HG03565 (cell line): ENCODE measurements at regions not wholly inside any gene's neighbourhood (a gene's known extent, or its start where the extent isn't known, plus 50 kb on each side); places are given as distances from the start of the nearest gene placed in this dataset.
"Not testable (repeated sequence)": the region's sequence is repeated elsewhere in the genome, so short reads cannot be mapped to it uniquely, and the experiment has no call there.

Experiments used
- ATAC-seq: cut with Tn5 transposase; IDR thresholded peaks from one replicate; pipeline ENCODE4 v1.9.1; 2021; ENCODE audit warnings: mild to moderate bottlenecking, moderate library complexity; ENCODE audit not compliant: unreplicated experiment

DNA sequence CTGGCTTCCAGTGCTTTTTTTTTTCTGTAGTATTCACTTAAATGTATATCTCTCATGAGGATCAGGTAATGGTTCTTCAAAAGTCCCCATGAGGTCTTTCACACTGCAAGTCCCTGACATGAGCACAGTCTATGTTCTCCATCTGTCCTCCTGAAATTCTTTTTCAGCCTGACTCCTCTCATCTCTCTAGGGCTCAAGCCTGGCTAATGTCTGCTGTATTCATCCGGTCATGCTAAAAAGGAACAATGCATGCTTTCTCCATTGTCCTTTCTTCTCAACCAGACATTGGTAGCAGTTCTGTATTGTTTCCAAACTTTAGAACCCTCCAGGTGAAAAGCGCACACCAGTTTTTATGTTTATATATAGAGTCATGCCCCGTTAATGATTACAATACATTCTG is 368.3 kb upstream of the OLFM3 start:
- no peak for ATAC-seq

DNA sequence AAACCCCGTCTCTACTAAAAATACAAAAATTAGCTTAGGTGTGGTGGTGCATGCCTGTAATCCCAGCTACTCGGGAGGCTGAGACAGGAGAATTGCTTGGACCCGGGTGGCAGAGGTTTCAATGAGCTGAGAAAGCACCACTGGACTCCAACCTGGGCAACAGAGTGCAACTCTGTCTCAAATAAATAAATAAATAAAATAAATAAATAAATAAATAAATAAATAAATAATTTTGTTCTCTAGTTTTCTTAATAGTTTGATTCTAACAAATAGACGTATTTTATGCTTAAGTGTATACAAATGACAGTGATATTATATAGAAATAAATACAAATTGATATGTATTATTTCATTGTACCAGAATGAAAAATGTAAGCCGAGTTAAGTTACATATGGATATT is 339.9 kb upstream of the OLFM3 start:
- no peak for ATAC-seq

DNA sequence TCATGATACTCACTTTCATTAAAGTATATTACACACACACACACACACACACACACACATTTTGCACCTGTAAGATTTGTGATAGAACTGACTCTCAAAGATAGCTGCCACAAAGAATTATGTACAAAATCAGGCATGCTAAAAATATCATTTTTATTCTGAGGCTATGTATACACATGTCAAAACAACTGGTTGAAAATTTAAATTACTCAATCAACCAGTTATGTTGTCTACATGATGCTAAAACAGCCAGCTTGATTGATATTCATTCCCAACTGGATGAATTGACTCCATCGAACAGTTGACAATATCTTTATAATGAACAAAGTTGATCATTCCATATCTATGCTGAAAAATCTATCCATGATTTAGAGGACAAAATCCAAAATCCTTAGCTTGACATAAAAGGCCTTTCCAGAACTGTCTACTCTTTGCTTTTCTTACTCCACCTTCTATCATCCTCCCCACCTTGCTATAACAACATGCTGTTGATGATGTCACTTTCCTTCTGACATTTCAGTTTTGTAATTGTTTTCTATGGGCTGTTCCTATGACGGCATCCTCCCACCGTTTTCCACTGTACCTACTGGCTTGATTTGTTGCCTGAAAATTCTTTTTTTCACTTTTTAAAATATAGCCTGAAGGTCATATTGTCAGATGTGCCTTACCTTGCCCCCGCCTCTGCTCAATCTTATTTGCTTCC is 321.5 kb upstream of the OLFM3 start:
- ATAC-seq = no peak

DNA sequence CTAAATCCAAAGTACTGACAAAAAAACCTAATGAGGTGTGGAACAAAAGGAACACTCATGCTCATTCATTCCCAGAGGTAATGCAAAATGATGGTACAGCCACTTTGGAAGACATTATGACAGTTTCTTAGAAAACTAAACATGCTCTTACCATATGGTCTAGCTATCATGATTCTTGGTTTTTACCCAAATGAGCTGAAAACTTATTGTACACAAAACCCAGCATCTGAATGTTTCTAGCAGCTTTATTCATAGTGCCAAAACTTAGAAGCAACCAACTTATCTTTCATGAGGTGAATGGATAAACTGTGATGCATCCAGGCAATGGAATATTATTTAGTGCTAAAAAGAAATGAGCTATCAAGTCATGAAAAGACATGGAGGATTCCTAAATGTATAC is 318.4 kb upstream of the OLFM3 start:
- no peak for ATAC-seq

DNA sequence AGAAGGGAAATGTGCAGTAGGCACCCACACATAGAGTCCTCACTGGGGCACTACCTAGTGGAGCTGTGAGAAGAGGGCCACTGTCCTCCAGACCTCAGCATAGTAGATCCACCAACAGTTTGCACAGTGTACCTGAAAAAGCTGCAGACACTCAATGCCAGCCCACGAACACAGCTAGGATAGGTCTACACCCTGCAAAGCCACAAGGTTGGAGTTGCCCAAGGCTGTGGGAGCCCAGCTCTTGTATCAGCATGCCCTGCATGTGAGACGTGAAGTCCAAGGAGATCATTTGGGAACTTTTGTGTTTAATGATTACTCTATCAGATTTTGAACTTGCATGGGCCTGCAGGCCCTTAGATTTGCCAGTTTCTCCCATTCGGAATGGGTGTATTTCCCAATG is 299.4 kb upstream of the OLFM3 start:
- no peak for ATAC-seq

DNA sequence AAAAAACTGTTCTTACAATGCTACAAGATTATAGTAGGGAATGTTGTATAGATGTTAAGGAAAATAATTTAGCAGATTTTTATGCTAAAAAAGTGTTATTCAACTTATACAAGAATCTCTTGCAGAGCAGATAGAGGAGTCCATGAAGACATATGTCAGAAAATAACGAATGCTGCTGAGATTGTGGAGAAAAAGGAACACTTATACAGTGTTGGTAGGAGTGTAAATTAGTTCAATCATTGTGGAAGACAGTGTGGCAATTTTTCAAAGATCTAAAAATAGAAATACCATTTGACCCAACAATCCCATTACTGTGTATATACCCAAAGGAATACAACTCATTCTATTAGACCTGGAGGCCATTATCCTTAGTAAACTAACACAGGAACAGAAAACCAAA is 286.2 kb upstream of the OLFM3 start:
- ATAC-seq = no peak

DNA sequence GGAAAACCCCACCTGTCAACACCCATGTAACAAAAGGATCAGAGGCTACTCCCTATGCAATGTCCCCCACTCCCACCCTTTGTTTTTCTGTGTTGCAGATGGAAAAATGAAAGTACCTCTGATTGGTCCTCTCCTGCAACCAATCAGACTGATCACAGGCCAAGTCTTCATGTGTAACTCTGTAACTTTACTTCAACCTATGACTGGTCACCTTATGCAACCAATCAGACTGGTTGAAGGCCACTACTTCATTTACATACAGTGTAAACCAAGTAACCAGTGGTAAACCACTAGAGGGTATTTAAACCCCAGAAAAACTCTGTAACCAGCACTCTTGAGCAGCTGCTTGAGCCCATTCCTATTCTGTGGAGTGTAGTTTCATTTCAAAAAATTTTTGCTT is 266.3 kb upstream of the OLFM3 start:
- ATAC-seq = peak; percentile 50

DNA sequence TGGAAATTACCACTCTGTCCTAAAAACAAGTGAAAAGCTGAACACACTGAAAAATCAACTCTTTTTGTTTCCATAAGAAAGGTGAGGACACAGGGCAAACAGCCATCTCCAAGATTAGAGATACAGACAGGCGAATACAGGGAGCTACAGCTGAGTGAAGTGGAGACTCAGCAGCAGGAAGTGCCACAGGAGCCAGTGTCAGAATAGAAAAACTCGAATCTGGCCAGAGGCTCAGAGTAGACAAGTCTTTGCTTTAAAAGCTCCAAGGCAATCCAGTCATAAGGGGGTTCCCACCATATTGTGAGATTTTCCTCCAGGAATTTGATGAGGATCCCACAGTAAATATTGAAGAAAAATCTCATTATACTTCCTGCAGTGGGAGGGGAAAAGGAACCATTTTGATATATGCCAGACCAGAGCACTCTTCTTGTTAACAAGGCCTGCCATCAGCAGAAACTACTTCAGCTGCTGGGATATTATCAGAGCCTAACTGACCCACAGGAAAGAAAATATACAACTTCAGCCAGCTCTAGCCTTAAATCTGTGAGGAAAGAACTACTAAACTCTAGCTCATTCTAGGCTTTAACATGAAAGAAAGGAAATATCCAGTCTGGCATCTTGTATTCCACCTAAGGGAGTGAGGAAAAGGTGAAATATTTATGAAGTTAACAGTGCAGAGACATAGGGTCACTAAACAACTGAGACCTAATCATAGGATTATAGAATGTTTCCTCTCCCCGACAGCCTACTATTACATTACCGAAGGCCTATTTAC is 256.2 kb upstream of the OLFM3 start:
- ATAC-seq = no peak

DNA sequence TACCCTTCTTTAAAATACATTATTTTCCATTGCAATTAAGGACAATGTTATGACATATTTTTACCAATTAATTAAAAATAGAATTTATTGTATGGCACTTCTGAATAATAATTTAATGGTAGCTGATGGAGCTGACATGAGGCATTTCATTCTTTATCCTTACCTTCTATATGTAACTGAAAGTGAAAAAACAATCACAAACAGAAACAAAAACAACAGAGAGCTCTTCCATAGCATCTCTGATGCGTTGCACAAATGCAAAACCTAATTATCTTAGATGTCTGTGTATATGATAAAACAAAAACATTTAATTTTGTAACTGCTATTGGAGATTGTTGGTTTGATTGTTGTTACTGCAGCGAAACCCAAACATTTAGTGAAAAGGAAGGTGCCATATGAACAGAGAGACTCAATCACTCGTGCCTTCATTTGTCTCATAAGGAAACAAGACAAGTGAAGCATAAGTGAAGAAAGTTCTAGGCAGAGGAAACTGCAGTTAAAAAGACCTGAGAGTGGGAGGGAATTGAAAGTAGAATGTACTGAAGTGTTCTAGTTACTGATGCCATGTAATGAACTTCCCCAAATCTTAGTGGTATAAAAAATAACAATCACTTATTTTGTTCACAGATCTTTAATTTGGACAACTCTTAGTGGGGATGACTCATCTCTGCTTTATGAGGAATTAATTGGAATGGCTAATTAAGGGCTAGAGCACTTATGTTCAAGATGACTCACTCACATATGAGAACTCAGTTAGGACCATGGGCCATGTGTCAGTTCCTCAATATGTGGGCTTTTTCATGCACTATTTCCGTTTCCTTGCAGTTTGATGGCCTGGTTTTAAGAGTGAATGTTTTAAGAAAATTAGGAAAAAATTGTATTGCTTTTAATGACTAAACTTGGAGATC is 245.0 kb upstream of the OLFM3 start:
- ATAC-seq = peak; percentile 76

DNA sequence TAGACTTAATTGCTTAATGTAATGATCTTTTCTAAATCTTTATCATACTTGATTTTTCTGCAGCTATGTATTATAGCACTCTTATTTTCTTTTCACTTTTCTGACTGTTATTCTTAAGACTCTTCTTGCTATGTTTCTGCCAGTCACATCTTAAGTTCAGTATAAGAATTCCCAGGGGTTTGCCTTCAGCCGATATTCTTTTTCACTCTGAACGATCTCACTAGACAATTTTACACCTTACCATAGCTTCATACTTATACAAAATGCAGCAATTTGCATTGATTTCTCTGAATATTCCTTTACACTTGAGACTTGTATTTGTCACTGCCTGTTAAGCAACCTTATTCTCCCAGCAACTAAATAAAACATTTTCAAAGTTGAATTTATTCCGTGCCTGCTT is 242.5 kb upstream of the OLFM3 start:
- ATAC-seq = no peak

DNA sequence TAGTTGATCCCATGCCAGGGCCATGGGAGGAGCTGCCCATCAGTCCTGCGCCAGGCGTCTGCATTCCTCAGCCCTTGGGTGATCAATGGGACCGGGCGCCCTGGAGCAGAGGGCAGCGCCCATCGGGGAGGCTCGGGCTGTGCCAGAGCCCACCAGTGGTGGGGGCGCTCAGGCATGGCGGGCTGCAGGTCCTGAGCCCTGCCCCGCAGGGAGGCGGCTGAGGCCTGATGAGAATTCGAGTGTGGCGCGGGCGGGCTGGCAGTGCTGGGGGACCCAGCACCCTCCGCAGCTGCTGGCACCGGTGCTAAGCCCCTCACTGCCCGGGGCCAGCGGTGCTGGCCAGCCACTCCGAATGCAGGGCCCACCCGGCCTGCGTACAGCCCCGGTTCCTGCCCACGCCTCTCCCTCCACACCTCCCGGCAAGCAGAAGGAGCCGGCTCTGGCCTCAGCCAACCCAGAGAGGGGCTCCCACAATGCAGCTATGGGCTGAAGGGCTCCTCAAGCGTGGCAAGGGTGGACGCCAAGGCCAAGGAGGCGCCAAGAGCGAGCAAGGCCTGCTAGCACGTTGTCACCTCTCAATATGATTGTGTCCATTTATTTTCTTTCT is 238.1 kb upstream of the OLFM3 start:
- ATAC-seq = no peak

DNA sequence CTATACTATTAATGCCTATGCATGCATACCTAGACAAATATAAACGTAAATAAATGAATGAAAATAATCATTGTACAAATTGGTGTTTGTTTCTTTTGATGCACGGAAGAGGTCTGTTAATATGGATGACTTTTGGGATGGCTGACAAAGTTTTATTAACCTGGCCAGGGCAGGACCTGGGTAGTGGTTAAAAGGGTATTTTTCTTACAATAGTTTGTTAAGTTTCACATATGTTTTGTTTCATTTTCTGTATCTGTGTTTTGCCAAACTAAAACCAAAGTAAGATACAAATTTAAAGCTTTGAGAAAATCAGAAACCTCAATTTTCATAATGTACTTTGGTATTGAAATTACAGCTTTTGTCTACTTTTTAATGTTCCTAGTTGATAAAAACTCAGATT is 222.7 kb upstream of the OLFM3 start:
- peak; percentile 61 for ATAC-seq

DNA sequence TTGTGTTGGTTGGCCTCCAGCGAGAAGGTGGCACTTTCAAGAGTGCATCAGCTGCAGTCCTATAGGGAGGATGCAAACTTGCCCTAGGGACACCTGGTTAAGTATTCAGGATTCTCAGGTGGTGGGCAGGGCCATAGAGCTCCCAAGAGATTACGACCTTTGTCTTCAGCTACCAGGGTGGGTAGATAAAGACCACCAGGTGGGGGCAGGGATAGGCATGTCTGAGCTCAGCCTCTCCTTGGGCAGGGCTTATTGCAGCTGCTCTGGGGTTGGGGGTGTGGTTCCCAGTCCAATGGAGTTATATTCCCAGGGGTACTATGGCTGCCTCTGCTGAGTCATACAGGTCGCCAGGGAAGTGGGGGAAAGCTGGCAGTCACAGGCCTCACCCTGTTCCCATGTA is 214.2 kb upstream of the OLFM3 start:
- ATAC-seq = not testable (repeated sequence)

DNA sequence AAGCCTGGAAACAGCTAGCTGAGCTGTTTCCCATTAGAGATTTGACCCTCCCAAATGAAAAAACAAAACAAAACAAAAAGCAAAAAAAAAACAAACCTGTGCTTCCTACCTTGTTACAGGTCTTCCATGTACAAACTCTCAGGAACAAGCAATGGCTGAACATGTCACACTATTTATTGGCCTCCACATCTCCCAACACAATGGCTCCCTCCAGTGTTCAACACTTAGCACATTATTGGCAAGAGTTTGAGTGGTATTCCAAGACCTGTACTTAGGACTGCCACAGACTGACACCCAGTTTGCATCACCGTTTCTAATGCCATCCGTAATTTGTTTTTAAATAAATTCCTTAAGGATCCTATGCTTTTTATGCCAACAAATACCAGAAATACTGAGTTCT is 195.0 kb upstream of the OLFM3 start:
- peak; percentile 67 for ATAC-seq

DNA sequence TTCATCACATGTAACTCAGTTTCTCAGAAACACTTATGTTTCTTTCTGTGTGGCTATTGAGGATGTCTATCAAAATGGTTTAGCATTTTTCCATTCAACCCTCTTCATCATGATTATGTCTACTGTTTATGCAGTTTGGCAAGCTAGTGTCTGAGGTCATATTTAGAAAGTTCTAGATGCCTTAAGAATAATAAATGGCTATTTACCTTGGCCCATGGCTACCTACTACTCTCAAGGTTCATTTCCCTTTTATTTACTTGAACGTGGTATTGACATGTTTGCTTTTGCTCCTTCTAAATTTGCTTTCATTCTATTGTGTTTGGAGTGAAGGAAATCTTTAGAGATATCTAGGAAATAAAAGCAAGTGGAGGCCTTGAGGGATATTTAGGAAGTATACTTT is 193.7 kb upstream of the OLFM3 start:
- no peak for ATAC-seq

DNA sequence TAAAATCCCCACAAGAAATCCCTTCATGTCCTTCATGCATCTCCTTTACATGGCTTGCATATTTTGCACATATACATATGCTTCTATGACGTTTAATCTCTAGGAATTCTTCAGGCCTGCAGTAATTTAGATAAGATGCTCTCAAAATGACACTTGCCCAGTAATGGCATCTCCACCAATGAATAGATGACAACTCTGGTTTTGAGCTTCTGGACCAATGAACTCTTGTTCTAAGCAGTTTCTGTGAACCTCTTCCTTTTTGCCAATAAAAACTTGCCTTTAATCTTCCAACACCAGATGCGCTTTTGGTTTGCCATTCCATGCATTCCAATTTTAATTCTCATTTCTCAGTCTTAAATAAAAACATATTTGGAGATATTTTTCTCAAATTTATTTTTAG is 189.8 kb upstream of the OLFM3 start:
- ATAC-seq = no peak

DNA sequence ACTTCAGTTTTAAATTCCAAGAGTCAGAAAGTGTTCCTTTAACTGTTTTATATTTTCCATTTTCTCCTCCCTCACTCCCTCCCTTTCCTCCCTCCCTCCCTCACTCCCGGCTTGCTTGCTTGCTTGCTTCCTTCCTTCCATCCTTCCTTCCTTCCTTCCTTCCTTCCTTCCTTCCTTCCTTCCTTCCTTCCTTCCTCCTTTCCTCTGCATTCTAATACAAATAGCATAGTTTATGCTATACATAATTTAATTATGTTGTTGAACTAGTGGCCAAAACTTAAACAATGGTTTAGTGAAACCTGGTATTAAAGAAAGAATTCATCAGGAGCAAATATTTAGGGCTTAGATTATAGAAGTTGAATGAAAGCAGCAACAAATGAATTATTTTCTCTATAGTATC is 188.5 kb upstream of the OLFM3 start:
- no peak for ATAC-seq

DNA sequence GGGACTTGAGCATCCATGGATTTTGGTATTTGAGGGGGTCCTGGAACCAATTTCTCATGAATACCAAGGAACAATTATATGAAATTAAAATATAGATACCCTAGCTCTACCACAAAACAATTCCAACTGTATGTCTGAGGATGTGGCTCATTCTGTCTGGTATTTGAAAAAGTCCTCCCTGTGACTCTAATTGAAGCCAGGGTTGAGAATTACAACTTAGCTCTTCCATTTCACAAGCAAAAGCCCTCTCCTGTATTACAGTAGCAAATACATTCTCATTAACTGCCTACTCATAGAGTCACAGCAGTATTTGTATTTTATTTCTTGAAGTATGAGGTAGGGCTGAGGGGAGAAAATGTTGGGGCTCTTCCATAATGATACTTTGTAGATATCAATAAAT is 187.8 kb upstream of the OLFM3 start:
- no peak for ATAC-seq

DNA sequence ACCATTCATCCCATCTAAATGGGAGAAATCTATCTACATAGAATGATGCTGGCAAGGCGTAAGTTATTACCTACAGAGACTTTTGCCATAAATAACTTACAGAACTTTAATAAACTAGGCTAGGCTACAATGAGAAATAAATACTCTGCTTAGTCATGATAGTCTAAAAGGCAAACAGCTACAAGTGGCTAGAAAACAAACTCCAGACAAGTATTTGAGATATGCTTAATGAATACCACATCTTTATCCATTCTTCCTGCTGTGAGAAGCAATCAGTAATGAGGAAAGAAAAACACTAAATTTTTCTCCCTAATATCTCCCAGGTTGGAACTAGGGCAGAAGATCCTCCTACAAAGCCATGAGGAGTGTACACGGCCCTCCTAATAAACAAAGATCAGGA is 187.0 kb upstream of the OLFM3 start:
- ATAC-seq = no peak

DNA sequence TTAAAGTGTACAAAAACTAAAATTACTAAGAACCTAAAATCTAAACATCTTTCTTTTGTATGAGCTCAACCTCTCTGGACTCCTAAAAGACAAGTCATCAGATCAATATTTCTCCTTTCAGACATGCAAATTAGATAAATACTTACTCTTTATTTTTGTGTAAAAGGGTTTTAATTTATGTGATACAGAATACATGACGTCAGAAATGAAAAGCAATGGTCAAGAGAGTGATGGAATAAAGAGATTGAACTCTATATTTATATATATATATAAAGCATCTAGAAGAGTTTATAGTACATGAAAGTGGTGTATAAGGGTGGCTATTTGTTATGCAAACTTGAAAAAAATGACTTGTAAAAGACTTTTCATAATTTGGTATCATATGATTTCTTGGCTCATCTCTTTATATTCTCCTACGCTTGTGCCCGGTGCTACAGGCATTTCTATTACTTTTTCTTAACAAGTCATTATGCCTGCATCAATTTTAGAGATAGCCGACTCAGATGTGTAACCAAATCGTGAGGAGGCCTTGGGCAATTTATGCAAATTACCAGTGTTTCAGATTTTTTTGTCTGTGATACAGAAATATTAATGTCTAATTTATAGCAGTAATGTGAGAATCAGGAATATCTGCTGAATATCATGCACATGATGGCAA is 186.0 kb upstream of the OLFM3 start:
- no peak for ATAC-seq

DNA sequence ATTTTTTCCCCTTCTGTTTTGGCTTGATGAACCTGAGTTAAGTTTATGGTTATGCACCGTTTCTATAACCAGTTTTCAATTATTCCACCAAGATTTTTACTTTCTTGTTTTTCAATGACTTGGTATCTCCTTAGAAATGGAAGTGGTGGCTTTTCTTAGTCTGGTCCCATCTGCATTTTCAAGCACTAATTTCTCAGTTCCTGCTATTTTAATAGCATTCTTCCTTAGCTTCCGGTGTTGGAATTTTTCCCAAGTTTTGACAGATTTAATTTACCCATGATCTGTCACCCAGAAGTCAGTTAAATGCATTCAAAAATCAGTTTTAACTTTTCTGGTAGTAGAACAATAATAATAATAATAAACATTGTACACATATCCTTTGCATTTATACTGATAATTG is 184.6 kb upstream of the OLFM3 start:
- ATAC-seq = no peak
